ENCODE measurements at regions not wholly inside any gene's neighbourhood (a gene's known extent, or its start where the extent isn't known, plus 50 kb on each side); places are given as distances from the start of the nearest gene placed in this dataset.
A peak's percentile ranks its signal among the peaks of the same experiment; 100 is the strongest.
"Not testable (repeated sequence)": the region's sequence is repeated elsewhere in the genome, so short reads cannot be mapped to it uniquely, and the experiment has no call there.

- no peak for ATAC-seq (replicated peaks in 1 of 2)
- DNase-seq, result no peak
- Mint-ChIP-seq H3K4me3 (no peak overlapping the region), H3K36me3 (ENCODE audit: insufficient read depth in 2 of 2) (no peaks in the 10 kb centered on the region), H3K4me1 (ENCODE audit: low read depth) (no peaks in the 10 kb centered on the region), H3K9me3 (peaks cover 13 to 19% of the 10 kb centered on the region in 2 donors), H3K27ac (no peak overlapping the region), H3K27me3 (ENCODE audit: low read depth) (no peaks in the 10 kb centered on the region)
Measured at GRCh38 chr1:118459871-118460270, 274.8 kb upstream of the SPAG17 start.

DNA sequence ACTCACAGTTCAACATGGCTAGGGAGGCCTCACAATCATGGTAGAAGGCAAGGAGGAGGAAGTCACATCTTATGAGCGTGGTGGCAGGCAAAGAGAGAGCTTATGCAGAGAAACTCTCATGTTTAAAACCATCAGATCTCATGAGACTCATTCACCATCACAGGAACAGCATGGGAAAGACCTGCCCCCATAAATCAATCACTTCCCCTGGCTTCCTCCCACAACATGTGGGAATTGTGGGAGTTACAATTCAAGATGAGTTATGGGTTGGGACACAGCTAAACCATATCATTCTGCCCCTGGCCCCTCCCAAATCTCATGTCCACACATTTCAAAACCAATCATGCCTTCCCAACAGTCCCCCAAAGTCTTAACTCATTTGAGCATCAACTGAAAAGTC, 268.8 kb upstream of the SPAG17 start:
- H3K4me1 Mint-ChIP-seq (ENCODE audit: low read depth); DNase-seq; ATAC-seq (replicated peaks in 1 of 2); H3K27me3 Mint-ChIP-seq (ENCODE audit: low read depth); H3K27ac Mint-ChIP-seq; H3K4me3 Mint-ChIP-seq; H3K36me3 Mint-ChIP-seq (ENCODE audit: insufficient read depth in 2 of 2): not testable (repeated sequence)
- peaks cover 17 to 20% of the 10 kb centered on the region in 2 donors for H3K9me3 Mint-ChIP-seq

DNA sequence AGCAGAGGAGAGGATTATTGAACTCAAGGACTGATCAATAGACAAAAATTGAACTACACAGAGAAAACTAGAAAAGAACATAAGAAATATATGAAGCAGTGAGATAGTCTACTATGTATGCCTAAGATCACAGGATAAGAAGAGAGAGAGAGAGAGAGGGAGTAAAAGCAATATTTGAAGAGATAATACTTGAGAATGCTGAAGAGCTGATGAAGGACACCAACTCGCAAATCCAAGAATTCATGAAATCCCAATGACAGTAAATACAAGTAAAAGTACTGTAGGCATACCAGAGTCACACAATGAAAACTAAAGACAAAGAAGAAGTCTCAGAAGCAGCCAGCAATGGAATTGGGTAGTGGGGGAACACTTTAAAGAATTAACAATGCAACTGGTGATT, 260.1 kb upstream of the SPAG17 start:
- DNase-seq, result no peak
- no peak overlapping the region for H3K4me3 Mint-ChIP-seq
- peaks cover 0 to 2% of the 10 kb centered on the region in 2 donors for H3K36me3 Mint-ChIP-seq (ENCODE audit: insufficient read depth in 2 of 2)
- no peaks in the 10 kb centered on the region for H3K4me1 Mint-ChIP-seq (ENCODE audit: low read depth)
- H3K27me3 Mint-ChIP-seq (ENCODE audit: low read depth), result no peaks in the 10 kb centered on the region
- peaks cover 10 to 17% of the 10 kb centered on the region in 2 donors for H3K9me3 Mint-ChIP-seq
- no peak for ATAC-seq (replicated peaks in 1 of 2)
- peak overlapping the region; percentile 11 for H3K27ac Mint-ChIP-seq

- Mint-ChIP-seq H3K36me3 (ENCODE audit: insufficient read depth in 2 of 2) (no peaks in the 10 kb centered on the region), H3K9me3 (peaks cover 10 to 12% of the 10 kb centered on the region in 2 donors)
- ATAC-seq (replicated peaks in 1 of 2), result no peak
Measured at GRCh38 chr1:118442214-118442613, 257.2 kb upstream of the SPAG17 start.

DNA sequence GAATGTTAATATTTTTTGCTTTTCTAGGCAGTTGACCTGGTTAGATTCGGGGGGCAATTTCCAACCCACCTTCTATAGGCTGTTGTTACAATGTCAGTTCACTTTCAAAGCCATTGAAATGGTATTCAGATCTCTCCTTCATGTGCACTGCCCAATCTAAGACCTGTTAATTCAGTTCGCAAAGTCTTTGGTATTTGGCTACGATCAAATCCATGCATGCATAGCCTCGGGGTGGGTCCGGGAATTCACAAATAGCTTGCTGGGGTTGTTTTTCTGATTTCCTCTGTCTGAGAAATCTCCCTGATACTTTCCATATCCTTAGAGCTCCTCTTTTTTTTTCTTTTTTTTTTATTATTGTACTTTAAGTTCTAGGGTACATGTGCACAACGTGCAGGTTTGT, 252.6 kb upstream of the SPAG17 start:
- DNase-seq (no peak), ATAC-seq (replicated peaks in 1 of 2) (no peak)
- Mint-ChIP-seq H3K36me3 (ENCODE audit: insufficient read depth in 2 of 2) (no peaks in the 10 kb centered on the region), H3K9me3 (peaks cover 3 to 9% of the 10 kb centered on the region in 2 donors), H3K27me3 (ENCODE audit: low read depth) (no peaks in the 10 kb centered on the region), H3K4me1 (ENCODE audit: low read depth) (no peaks in the 10 kb centered on the region), H3K4me3 (no peak overlapping the region), H3K27ac (no peak overlapping the region)

More at GRCh38 chr1:118442214-118442613, 257.2 kb upstream of the SPAG17 start:
- no peak for DNase-seq
- Mint-ChIP-seq H3K4me3 (no peak overlapping the region), H3K27me3 (ENCODE audit: low read depth) (no peaks in the 10 kb centered on the region), H3K4me1 (ENCODE audit: low read depth) (no peaks in the 10 kb centered on the region), H3K27ac (no peak overlapping the region)

DNA sequence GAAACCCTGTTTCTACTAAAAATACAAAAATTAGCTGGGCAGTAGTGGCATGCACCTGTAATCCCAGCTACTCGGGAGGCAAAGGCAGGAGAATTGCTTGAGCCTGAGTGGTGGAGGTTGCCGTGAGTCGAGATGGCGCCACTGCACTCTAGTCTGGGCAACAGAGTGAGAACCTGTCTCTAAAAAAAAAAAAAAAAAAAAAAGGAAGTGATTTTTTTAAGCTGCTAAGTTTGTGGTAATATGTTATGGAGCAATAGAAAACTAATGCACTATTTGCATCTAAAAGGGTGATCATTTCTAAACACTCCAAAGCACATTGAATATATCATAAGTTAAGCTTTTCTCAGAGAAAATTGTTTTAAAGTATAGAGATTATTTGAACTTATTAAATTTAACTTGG, 244.8 kb upstream of the SPAG17 start:
- Mint-ChIP-seq H3K9me3 (peaks cover 3 to 9% of the 10 kb centered on the region in 2 donors), H3K27me3 (ENCODE audit: low read depth) (no peaks in the 10 kb centered on the region), H3K4me3 (no peak overlapping the region), H3K4me1 (ENCODE audit: low read depth) (no peaks in the 10 kb centered on the region), H3K27ac (no peak overlapping the region), H3K36me3 (ENCODE audit: insufficient read depth in 2 of 2) (no peaks in the 10 kb centered on the region)
- DNase-seq (no peak), ATAC-seq (replicated peaks in 1 of 2) (no peak)

GRCh38 chr1:118421868-118422350, 236.9 kb upstream of the SPAG17 start:
- Mint-ChIP-seq H3K4me3 (no peak overlapping the region), H3K27ac (no peak overlapping the region), H3K36me3 (ENCODE audit: insufficient read depth in 2 of 2) (no peaks in the 10 kb centered on the region), H3K27me3 (ENCODE audit: low read depth) (no peaks in the 10 kb centered on the region), H3K4me1 (ENCODE audit: low read depth) (no peaks in the 10 kb centered on the region), H3K9me3 (peaks cover 2 to 3% of the 10 kb centered on the region in 2 donors)
- ATAC-seq (replicated peaks in 1 of 2) (no peak), DNase-seq (no peak)

- H3K27me3 Mint-ChIP-seq (ENCODE audit: low read depth), result no peaks in the 10 kb centered on the region
- peaks cover 11 to 12% of the 10 kb centered on the region in 2 donors for H3K9me3 Mint-ChIP-seq
- no peak overlapping the region for H3K4me3 Mint-ChIP-seq
- ATAC-seq (replicated peaks in 1 of 2) (no peak), DNase-seq (no peak)
- H3K27ac Mint-ChIP-seq, result no peak overlapping the region
- H3K36me3 Mint-ChIP-seq (ENCODE audit: insufficient read depth in 2 of 2), result peaks cover 0 to 2% of the 10 kb centered on the region in 2 donors
- no peaks in the 10 kb centered on the region for H3K4me1 Mint-ChIP-seq (ENCODE audit: low read depth)
Measured at GRCh38 chr1:118404024-118404423, 219.0 kb upstream of the SPAG17 start.

DNA sequence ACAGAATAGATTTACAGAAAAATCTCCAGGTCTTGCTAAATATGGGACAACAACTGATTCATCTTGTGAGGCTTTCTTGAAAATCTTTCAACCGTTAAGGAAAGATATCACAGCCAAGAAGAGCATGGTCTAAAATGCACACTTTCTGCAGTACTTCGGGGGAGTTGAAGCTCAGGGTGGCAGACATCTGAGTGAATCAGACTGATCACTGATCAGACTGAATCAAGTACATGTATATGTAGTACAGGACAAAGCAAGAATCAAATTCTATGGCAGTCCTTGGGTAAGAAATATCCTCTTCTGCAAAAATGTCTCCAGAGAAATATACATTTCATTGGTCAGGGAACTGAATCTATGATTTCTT, 212.4 kb upstream of the SPAG17 start:
- H3K27ac Mint-ChIP-seq, result no peak overlapping the region
- peaks cover 4% of the 10 kb centered on the region in 2 donors for H3K9me3 Mint-ChIP-seq
- ATAC-seq (replicated peaks in 1 of 2), result no peak
- no peaks in the 10 kb centered on the region for H3K27me3 Mint-ChIP-seq (ENCODE audit: low read depth)
- no peaks in the 10 kb centered on the region for H3K4me1 Mint-ChIP-seq (ENCODE audit: low read depth)
- H3K4me3 Mint-ChIP-seq, result no peak overlapping the region
- no peak for DNase-seq
- H3K36me3 Mint-ChIP-seq (ENCODE audit: insufficient read depth in 2 of 2), result peaks cover 0 to 2% of the 10 kb centered on the region in 2 donors

DNA sequence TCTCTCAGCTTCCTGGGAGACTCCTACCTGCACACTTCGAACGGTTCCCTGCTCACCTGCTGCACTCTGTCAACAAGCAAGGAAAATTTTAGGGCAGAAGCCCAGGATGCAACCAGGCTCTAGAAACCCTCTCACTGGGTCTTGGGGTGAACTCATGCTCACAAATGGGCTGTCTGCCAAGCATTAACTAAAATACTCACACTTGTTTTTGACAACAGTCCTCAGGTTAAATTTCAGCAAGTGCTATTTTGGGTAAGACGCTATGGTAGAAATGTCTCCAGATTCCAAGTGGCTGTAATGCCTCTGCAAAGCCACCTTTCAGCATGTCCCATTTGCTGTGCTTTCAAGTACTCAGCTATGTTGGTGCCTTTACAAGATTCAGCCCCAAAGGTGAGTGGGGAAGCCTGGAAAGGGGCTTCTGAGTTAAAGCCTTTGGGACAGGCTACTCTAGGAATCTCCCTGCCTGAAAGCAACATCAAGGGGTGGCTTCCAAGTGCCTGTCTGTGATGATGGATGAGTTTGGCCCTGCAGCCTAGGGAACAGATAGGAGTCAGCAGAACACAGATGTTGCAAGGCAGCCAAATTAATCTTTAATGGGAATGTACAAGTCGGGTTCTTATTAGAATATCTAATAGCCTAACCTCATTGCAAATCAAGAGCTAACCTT, 211.9 kb upstream of the SPAG17 start:
- Mint-ChIP-seq H3K4me1 (ENCODE audit: low read depth) (no peaks in the 10 kb centered on the region), H3K27me3 (ENCODE audit: low read depth) (no peaks in the 10 kb centered on the region), H3K27ac (no peak overlapping the region), H3K36me3 (ENCODE audit: insufficient read depth in 2 of 2) (peaks cover 0 to 2% of the 10 kb centered on the region in 2 donors), H3K4me3 (no peak overlapping the region), H3K9me3 (peaks cover 4% of the 10 kb centered on the region in 2 donors)
- no peak for DNase-seq
- ATAC-seq (replicated peaks in 1 of 2), result no peak

- Mint-ChIP-seq H3K27me3 (ENCODE audit: low read depth) (no peaks in the 10 kb centered on the region), H3K36me3 (ENCODE audit: insufficient read depth in 2 of 2) (peaks cover 0 to 2% of the 10 kb centered on the region in 2 donors), H3K27ac (no peak overlapping the region), H3K4me1 (ENCODE audit: low read depth) (no peaks in the 10 kb centered on the region), H3K9me3 (peaks cover 4% of the 10 kb centered on the region in 2 donors), H3K4me3 (no peak overlapping the region)
- DNase-seq (no peak), ATAC-seq (replicated peaks in 1 of 2) (no peak)
Measured at GRCh38 chr1:118396279-118396678, 211.3 kb upstream of the SPAG17 start.

- ATAC-seq (replicated peaks in 1 of 2) (no peak), DNase-seq (no peak)
- Mint-ChIP-seq H3K36me3 (ENCODE audit: insufficient read depth in 2 of 2) (peaks cover 0 to 2% of the 10 kb centered on the region in 2 donors), H3K27me3 (ENCODE audit: low read depth) (no peaks in the 10 kb centered on the region), H3K27ac (no peak overlapping the region), H3K4me3 (no peak overlapping the region), H3K9me3 (peaks cover 4 to 5% of the 10 kb centered on the region in 2 donors), H3K4me1 (ENCODE audit: low read depth) (no peaks in the 10 kb centered on the region)
Measured at GRCh38 chr1:118395430-118395991, 210.5 kb upstream of the SPAG17 start.

DNA sequence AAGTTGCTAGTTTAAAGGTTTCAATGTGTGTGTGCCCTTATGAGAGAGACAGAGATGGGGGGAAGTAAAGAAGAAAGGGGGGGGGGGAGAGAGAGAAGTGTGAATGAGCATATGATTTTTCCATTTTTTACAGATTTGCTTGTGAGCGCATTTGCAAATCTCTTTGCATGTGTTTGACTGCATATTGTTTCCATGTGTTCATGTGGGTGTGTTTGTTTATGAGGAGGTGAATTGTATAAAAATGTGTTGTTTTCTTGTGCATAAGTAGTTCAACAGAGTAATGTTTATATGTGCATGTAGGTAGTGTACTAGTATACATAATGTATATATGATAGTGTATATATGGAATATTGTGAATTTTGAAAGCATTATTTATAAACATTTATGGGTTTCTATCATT, 205.9 kb upstream of the SPAG17 start:
- peaks cover 0 to 2% of the 10 kb centered on the region in 2 donors for H3K36me3 Mint-ChIP-seq (ENCODE audit: insufficient read depth in 2 of 2)
- DNase-seq (no peak), ATAC-seq (replicated peaks in 1 of 2) (no peak)
- no peak overlapping the region for H3K27ac Mint-ChIP-seq
- peaks cover 3% of the 10 kb centered on the region in 2 donors for H3K9me3 Mint-ChIP-seq
- H3K4me3 Mint-ChIP-seq, result no peak overlapping the region
- no peaks in the 10 kb centered on the region for H3K27me3 Mint-ChIP-seq (ENCODE audit: low read depth)
- no peaks in the 10 kb centered on the region for H3K4me1 Mint-ChIP-seq (ENCODE audit: low read depth)
